H1 (cell line): ENCODE measurements at regions not wholly inside any gene's neighbourhood (a gene's known extent, or its start where the extent isn't known, plus 50 kb on each side); places are given as distances from the start of the nearest gene placed in this dataset.

Experiments used
- BACH1 ChIP-seq: IDR thresholded peaks from 2 replicates; pipeline ENCODE4 v1.6.1; 2012; ENCODE audit warnings: low read length, improper control_type of control experiment
- E2F6 ChIP-seq: IDR thresholded peaks from 2 replicates; pipeline ENCODE4 v1.6.1; 2012; ENCODE audit warnings: inconsistent platforms
- EZH2 ChIP-seq: fragments of 200-600 bp; sonication (generic); IDR thresholded peaks from 2 replicates; pipeline ENCODE4 v1.7.1; 2012; ENCODE audit warnings: low read depth, mild to moderate bottlenecking, moderate library complexity, low read length, inconsistent platforms; ENCODE audit not compliant: severe bottlenecking
- GTF2F1 ChIP-seq: IDR thresholded peaks from 2 replicates; pipeline ENCODE4 v1.6.1; 2012; ENCODE audit warnings: low read depth, low read length, improper control_type of control experiment, borderline replicate concordance
- KDM4A ChIP-seq: IDR thresholded peaks from one replicate; pipeline ENCODE4 v1.7.1; 2012; ENCODE audit warnings: low read depth, mild to moderate bottlenecking, moderate library complexity, low read length, inconsistent platforms; ENCODE audit not compliant: severe bottlenecking
- RNF2 ChIP-seq: fragments of 200-900, 300-1000 bp; sonication (generic); IDR thresholded peaks from 2 replicates; pipeline ENCODE4 v1.7.1; 2016; ENCODE audit warnings: borderline replicate concordance, low read depth, mild to moderate bottlenecking, antibody characterized with exemption, low read length; ENCODE audit not compliant: poor library complexity, severe bottlenecking; ENCODE audit errors: missing control alignments

GRCh38 chr6:165060720-165061119 is 248.7 kb downstream of the C6orf118 start (continued):
- TF ChIP-seq RNF2: no peak
- TF ChIP-seq E2F6: no peak
- TF ChIP-seq BACH1: no peak
- no peak for TF ChIP-seq GTF2F1
- TF ChIP-seq EZH2: no peak
- TF ChIP-seq KDM4A: no peak
